CD14-positive monocyte (primary cell): ENCODE measurements at regions not wholly inside any gene's neighbourhood (a gene's known extent, or its start where the extent isn't known, plus 50 kb on each side); places are given as distances from the start of the nearest gene placed in this dataset.

Source experiments
- DNase-seq, 3 donors: peaks; one replicate each; pipeline ENCODE4 v3.0.0-alpha.2; 2011 to 2022
- H2AFZ ChIP-seq: 2 replicates; pipeline ENCODE4 v1.6.0; 2012; ENCODE audit warnings: mild to moderate bottlenecking, low read depth, low read length, inconsistent platforms; ENCODE audit not compliant: insufficient read depth, poor library complexity, severe bottlenecking
- H3K27ac ChIP-seq, 2 donors: 1 replicate in 1 of 2; 2 replicates in 1 of 2; pipeline ENCODE4 v1.5.1; 2012 to 2013; ENCODE audit warnings: low read length in 2 of 2, control low read depth in 1 of 2, inconsistent platforms in 1 of 2, low read depth in 1 of 2, mild to moderate bottlenecking in 1 of 2
- H3K27me3 ChIP-seq, 2 donors: one replicate each; pipeline versions ENCODE4 v1.6.0 to v1.6.1; 2011 to 2013; ENCODE audit warnings: low read length in 2 of 2; ENCODE audit not compliant: control insufficient read depth in 2 of 2, insufficient read depth in 2 of 2
- H3K36me3 ChIP-seq, 2 donors: replicated peaks in 1 of 2; 1 replicate in 1 of 2; 2 replicates in 1 of 2; pipeline versions ENCODE4 v1.5.1 to v1.6.1; 2012 to 2013; ENCODE audit warnings: low read length in 2 of 2, control low read depth in 1 of 2, inconsistent platforms in 1 of 2, mild to moderate bottlenecking in 1 of 2; ENCODE audit not compliant: insufficient read depth in 2 of 2, control insufficient read depth in 1 of 2
- H3K4me1 ChIP-seq, 2 donors: 1 replicate in 1 of 2; 2 replicates in 1 of 2; pipeline versions ENCODE4 v1.5.1 to v1.6.1; 2012 to 2013; ENCODE audit warnings: low read length in 2 of 2, control low read depth in 1 of 2, inconsistent platforms in 1 of 2, mild to moderate bottlenecking in 1 of 2, moderate library complexity in 1 of 2; ENCODE audit not compliant: insufficient read depth in 2 of 2, control insufficient read depth in 1 of 2
- H3K4me2 ChIP-seq: replicated peaks from 2 replicates; pipeline ENCODE3; 2012; ENCODE audit warnings: low read length, moderate library complexity, mild to moderate bottlenecking; ENCODE audit not compliant: poor library complexity, severe bottlenecking; ENCODE audit errors: extremely low read depth
- H3K4me3 ChIP-seq, 3 experiments: fragments of 200-600 bp in 1 of 3; sonication (generic) in 1 of 3; replicated peaks in 1 of 3; 1 replicate in 2 of 3; 2 replicates in 1 of 3; pipeline ENCODE4 v1.5.1; 2011 to 2013; ENCODE audit warnings: low read length in 3 of 3, mild to moderate bottlenecking in 3 of 3, control low read depth in 2 of 3, low read depth in 2 of 3, inconsistent platforms in 1 of 3, moderate library complexity in 1 of 3
- H3K79me2 ChIP-seq: 2 replicates; pipeline ENCODE4 v1.6.0; 2012; ENCODE audit warnings: mild to moderate bottlenecking, control low read depth, inconsistent platforms, low read length, moderate library complexity; ENCODE audit not compliant: insufficient read depth
- H3K9ac ChIP-seq: 2 replicates; pipeline ENCODE4 v1.6.0; 2017; ENCODE audit warnings: low read length, mild to moderate bottlenecking; ENCODE audit not compliant: insufficient read depth, poor library complexity, severe bottlenecking
- H3K9me3 ChIP-seq, 2 donors: replicated peaks in 1 of 2; 1 replicate in 1 of 2; 2 replicates in 1 of 2; pipeline versions ENCODE4 v1.5.1 to v1.6.1; 2012 to 2013; ENCODE audit warnings: low read length in 2 of 2, control low read depth in 1 of 2; ENCODE audit not compliant: control insufficient read depth in 1 of 2, insufficient read depth in 1 of 2
- H4K20me1 ChIP-seq: 2 replicates; pipeline ENCODE4 v1.6.0; 2012; ENCODE audit warnings: mild to moderate bottlenecking, low read length, control low read depth, moderate library complexity; ENCODE audit not compliant: insufficient read depth
- H3K27ac Mint-ChIP-seq, 7 donors: one replicate each; pipeline ENCODE4 v1.8.0; 2020; ENCODE audit warnings: mild to moderate bottlenecking in 7 of 7, mixed read lengths in 7 of 7, moderate library complexity in 6 of 7, inconsistent platforms in 2 of 7
- H3K27me3 Mint-ChIP-seq, 3 donors: one replicate each; pipeline ENCODE4 v1.8.0; 2021 to 2022; ENCODE audit warnings: low read depth in 3 of 3, mild to moderate bottlenecking in 3 of 3, mixed read lengths in 3 of 3, moderate library complexity in 3 of 3, inconsistent platforms in 1 of 3
- H3K36me3 Mint-ChIP-seq, 2 donors: one replicate each; pipeline ENCODE4 v1.8.0; 2020; ENCODE audit warnings: mixed read lengths in 2 of 2, inconsistent platforms in 1 of 2, mild to moderate bottlenecking in 1 of 2
- H3K4me1 Mint-ChIP-seq: one replicate; pipeline ENCODE4 v1.8.0; 2020; ENCODE audit warnings: mild to moderate bottlenecking, mixed read lengths
- H3K4me3 Mint-ChIP-seq, 2 donors: one replicate each; pipeline ENCODE4 v1.8.0; 2020; ENCODE audit warnings: mild to moderate bottlenecking in 2 of 2, mixed read lengths in 2 of 2, moderate library complexity in 1 of 2
- H3K9me3 Mint-ChIP-seq, 7 donors: one replicate each; pipeline ENCODE4 v1.8.0; 2020 to 2022; ENCODE audit warnings: mixed read lengths in 7 of 7, mild to moderate bottlenecking in 6 of 7, moderate library complexity in 6 of 7, inconsistent platforms in 2 of 7
- CTCF ChIP-seq: fragments of 200-600 bp; IDR thresholded peaks from one replicate; pipeline ENCODE4 v1.8.0; 2022; ENCODE audit warnings: antibody characterized with exemption, mild to moderate bottlenecking
- WGBS: methylation state at CpG from one replicate; pipeline ENCODE4 v1.1.5; 2013; ENCODE audit warnings: missing lambda C conversion rate; ENCODE audit not compliant: insufficient coverage; 5-methylcytosine and 5-hydroxymethylcytosine counted together
- intact Hi-C, 2 donors: fragments of 100-400 bp; cut with micrococcal nuclease; formaldehyde crosslinking; loops; one replicate each; pipeline versions ENCODE4 v1.15.0 to v1.15.1; 2023

- H3K4me3 ChIP-seq, result no peak overlapping the region
- no peak overlapping the region for H3K27ac ChIP-seq
- H3K79me2 ChIP-seq, result no peaks in the 10 kb centered on the region
- no peak for DNase-seq
- WGBS, result no CpG with 5 or more reads among the region's 6 CpGs
- H3K36me3 ChIP-seq, result no peaks in the 10 kb centered on the region
- peaks cover 0 to 3% (median 0%) of the 10 kb centered on the region in 7 donors for H3K9me3 Mint-ChIP-seq
- H3K4me1 Mint-ChIP-seq, result peaks cover 8% of the 10 kb centered on the region
- intact Hi-C loops, result no loop called here
- H3K27ac Mint-ChIP-seq, result no peak overlapping the region
- peaks cover 47% of the 10 kb centered on the region for H4K20me1 ChIP-seq
- H2AFZ ChIP-seq, result no peak overlapping the region
- no peaks in the 10 kb centered on the region for H3K9me3 ChIP-seq
- H3K27me3 ChIP-seq, result no peaks in the 10 kb centered on the region
- no peak overlapping the region for H3K4me3 Mint-ChIP-seq
- H3K36me3 Mint-ChIP-seq, result peaks cover 0 to 2% of the 10 kb centered on the region in 2 donors
- peaks cover 0 to 4% (median 2%) of the 10 kb centered on the region in 3 donors for H3K27me3 Mint-ChIP-seq
- no peak overlapping the region for H3K4me2 ChIP-seq
- TF ChIP-seq CTCF, result no peak
- H3K4me1 ChIP-seq, result peaks cover 6 to 8% of the 10 kb centered on the region in 2 donors
- no peak overlapping the region for H3K9ac ChIP-seq
Observed at GRCh38 chrX:10025742-10026493, 58.8 kb downstream of the CLDN34 start.

GRCh38 chrX:10028283-10029104, 61.3 kb downstream of the CLDN34 start:
- no peak overlapping the region for H2AFZ ChIP-seq
- H3K4me1 Mint-ChIP-seq, result peaks cover 3% of the 10 kb centered on the region
- peaks cover 1 to 4% (median 2%) of the 10 kb centered on the region in 3 donors for H3K27me3 Mint-ChIP-seq
- no peak for DNase-seq
- no peak overlapping the region for H3K27ac Mint-ChIP-seq
- 100% methylated on average over 1 of the region's 7 CpGs for WGBS
- no peaks in the 10 kb centered on the region for H3K4me1 ChIP-seq
- H3K36me3 ChIP-seq, result no peaks in the 10 kb centered on the region
- intact Hi-C loops, result no loop called here
- H3K36me3 Mint-ChIP-seq, result no peaks in the 10 kb centered on the region
- peaks cover 46% of the 10 kb centered on the region for H4K20me1 ChIP-seq
- H3K27ac ChIP-seq, result no peak overlapping the region
- TF ChIP-seq CTCF, result no peak
- H3K4me3 Mint-ChIP-seq, result no peak overlapping the region
- H3K9me3 ChIP-seq, result no peaks in the 10 kb centered on the region
- H3K4me2 ChIP-seq, result no peak overlapping the region
- no peaks in the 10 kb centered on the region for H3K27me3 ChIP-seq
- no peaks in the 10 kb centered on the region for H3K79me2 ChIP-seq
- H3K9ac ChIP-seq, result no peak overlapping the region
- peaks cover 0 to 4% (median 0%) of the 10 kb centered on the region in 7 donors for H3K9me3 Mint-ChIP-seq
- no peak overlapping the region for H3K4me3 ChIP-seq
